ENCODE measurements at regions not wholly inside any gene's neighbourhood (a gene's known extent, or its start where the extent isn't known, plus 50 kb on each side); places are given as distances from the start of the nearest gene placed in this dataset.
A peak's percentile ranks its signal among the peaks of the same experiment; 100 is the strongest.

- no peak for DNase-seq (ENCODE audit: low spot score)
Measured at GRCh38 chr15:29455055-29455454, 185.4 kb upstream of the NSMCE3 start.

GRCh38 chr15:29454506-29454905 is 184.9 kb upstream of the NSMCE3 start:
- DNase-seq (ENCODE audit: low spot score), result no peak

GRCh38 chr15:29452881-29453731 is 183.5 kb upstream of the NSMCE3 start:
- no peak for DNase-seq (ENCODE audit: low spot score)

GRCh38 chr15:29451201-29451781 is 181.7 kb upstream of the NSMCE3 start:
- no peak for DNase-seq (ENCODE audit: low spot score)

- peak; percentile 20 for DNase-seq (ENCODE audit: low spot score)
Measured at GRCh38 chr15:29449136-29449535, 179.5 kb upstream of the NSMCE3 start.

GRCh38 chr15:29448320-29448719 is 178.7 kb upstream of the NSMCE3 start:
- no peak for DNase-seq (ENCODE audit: low spot score)

- DNase-seq (ENCODE audit: low spot score), result no peak
Measured at GRCh38 chr15:29446480-29446879, 176.9 kb upstream of the NSMCE3 start.

- DNase-seq (ENCODE audit: low spot score), result no peak
Measured at GRCh38 chr15:29442532-29442931, 172.9 kb upstream of the NSMCE3 start.

- no peak for DNase-seq (ENCODE audit: low spot score)
Measured at GRCh38 chr15:29440541-29440940, 170.9 kb upstream of the NSMCE3 start.

- no peak for DNase-seq (ENCODE audit: low spot score)
Measured at GRCh38 chr15:29438703-29439055, 169.1 kb upstream of the NSMCE3 start.

- no peak for DNase-seq (ENCODE audit: low spot score)
Measured at GRCh38 chr15:29437888-29438702, 168.5 kb upstream of the NSMCE3 start.

- DNase-seq (ENCODE audit: low spot score), result peak; percentile 17
Measured at GRCh38 chr15:29435811-29436210, 166.2 kb upstream of the NSMCE3 start.

GRCh38 chr15:29434280-29434679 is 164.7 kb upstream of the NSMCE3 start:
- DNase-seq (ENCODE audit: low spot score), result no peak

GRCh38 chr15:29433507-29434248 is 164.1 kb upstream of the NSMCE3 start:
- DNase-seq (ENCODE audit: low spot score), result no peak

- no peak for DNase-seq (ENCODE audit: low spot score)
Measured at GRCh38 chr15:29433050-29433318, 163.4 kb upstream of the NSMCE3 start.

GRCh38 chr15:29432191-29433049 is 162.8 kb upstream of the NSMCE3 start:
- DNase-seq (ENCODE audit: low spot score), result no peak

GRCh38 chr15:29430831-29431230 is 161.2 kb upstream of the NSMCE3 start:
- DNase-seq (ENCODE audit: low spot score), result no peak

GRCh38 chr15:29430124-29430523 is 160.5 kb upstream of the NSMCE3 start:
- no peak for DNase-seq (ENCODE audit: low spot score)

GRCh38 chr15:29429584-29429983 is 160.0 kb upstream of the NSMCE3 start:
- no peak for DNase-seq (ENCODE audit: low spot score)

GRCh38 chr15:29428925-29429573 is 159.4 kb upstream of the NSMCE3 start:
- no peak for DNase-seq (ENCODE audit: low spot score)

GRCh38 chr15:29425864-29426263 is 156.2 kb upstream of the NSMCE3 start:
- DNase-seq (ENCODE audit: low spot score), result no peak
